22Rv1 (cell line): ENCODE measurements at regions not wholly inside any gene's neighbourhood (a gene's known extent, or its start where the extent isn't known, plus 50 kb on each side); places are given as distances from the start of the nearest gene placed in this dataset.

ENCODE experiments used
- H3K27ac ChIP-seq: fragments of 450-650 bp; 2 replicates; pipeline ENCODE4 v1.5.1; 2017
- ZFX ChIP-seq: fragments of 450-650 bp; IDR thresholded peaks from 2 replicates; pipeline ENCODE4 v1.6.1; 2017; ENCODE audit warnings: antibody characterized with exemption, borderline replicate concordance
- TF ChIP-seq, protein P1 (sequence below): fragments of 450-650 bp; IDR thresholded peaks from 2 replicates; pipeline ENCODE4 v1.5.1; 2017; ENCODE audit warnings: mild to moderate bottlenecking

DNA sequence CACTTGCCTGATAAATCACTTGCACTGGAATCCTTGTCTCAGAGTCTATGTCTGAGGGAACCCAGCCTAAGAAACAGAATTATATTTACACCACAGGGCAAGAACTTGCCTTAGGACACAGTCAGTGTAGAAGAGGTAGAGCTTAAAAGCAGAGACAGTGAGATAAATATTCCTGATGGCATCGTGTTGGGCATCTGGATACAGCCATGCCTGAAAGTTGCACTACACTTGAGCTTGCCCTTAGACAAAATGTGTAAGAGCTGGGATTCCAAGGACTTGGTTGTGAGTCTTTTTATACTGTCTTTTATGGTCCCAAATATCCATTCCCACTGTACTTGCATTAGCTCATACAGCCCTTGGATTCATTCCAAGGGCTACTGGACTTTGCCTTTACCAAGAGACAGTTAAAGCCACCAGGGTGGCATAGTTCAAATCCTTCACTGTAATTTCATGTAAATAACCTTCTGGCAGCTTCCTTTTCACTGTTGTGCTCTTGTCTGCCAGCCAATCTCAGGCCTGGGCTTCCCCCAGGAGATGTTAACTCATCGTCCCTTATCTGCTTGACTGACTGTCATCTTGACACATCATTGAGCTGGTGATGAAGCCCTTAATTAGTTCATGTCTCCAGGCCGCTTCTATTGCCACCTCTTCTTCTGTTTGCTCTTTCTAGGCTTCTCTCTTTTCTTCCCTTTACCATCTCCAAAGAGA, 577.9 kb upstream of the TBX3 start:
- peak overlapping the region; percentile 17 for H3K27ac ChIP-seq
- TF ChIP-seq ZFX, result no peak
- TF ChIP-seq, protein P1, sequence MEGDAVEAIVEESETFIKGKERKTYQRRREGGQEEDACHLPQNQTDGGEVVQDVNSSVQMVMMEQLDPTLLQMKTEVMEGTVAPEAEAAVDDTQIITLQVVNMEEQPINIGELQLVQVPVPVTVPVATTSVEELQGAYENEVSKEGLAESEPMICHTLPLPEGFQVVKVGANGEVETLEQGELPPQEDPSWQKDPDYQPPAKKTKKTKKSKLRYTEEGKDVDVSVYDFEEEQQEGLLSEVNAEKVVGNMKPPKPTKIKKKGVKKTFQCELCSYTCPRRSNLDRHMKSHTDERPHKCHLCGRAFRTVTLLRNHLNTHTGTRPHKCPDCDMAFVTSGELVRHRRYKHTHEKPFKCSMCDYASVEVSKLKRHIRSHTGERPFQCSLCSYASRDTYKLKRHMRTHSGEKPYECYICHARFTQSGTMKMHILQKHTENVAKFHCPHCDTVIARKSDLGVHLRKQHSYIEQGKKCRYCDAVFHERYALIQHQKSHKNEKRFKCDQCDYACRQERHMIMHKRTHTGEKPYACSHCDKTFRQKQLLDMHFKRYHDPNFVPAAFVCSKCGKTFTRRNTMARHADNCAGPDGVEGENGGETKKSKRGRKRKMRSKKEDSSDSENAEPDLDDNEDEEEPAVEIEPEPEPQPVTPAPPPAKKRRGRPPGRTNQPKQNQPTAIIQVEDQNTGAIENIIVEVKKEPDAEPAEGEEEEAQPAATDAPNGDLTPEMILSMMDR, result no peak

GRCh38 chr12:115260762-115261675, 577.0 kb upstream of the TBX3 start:
- no peak for TF ChIP-seq ZFX
- TF ChIP-seq, protein P1, result no peak
- H3K27ac ChIP-seq, result peak overlapping the region; percentile 17

DNA sequence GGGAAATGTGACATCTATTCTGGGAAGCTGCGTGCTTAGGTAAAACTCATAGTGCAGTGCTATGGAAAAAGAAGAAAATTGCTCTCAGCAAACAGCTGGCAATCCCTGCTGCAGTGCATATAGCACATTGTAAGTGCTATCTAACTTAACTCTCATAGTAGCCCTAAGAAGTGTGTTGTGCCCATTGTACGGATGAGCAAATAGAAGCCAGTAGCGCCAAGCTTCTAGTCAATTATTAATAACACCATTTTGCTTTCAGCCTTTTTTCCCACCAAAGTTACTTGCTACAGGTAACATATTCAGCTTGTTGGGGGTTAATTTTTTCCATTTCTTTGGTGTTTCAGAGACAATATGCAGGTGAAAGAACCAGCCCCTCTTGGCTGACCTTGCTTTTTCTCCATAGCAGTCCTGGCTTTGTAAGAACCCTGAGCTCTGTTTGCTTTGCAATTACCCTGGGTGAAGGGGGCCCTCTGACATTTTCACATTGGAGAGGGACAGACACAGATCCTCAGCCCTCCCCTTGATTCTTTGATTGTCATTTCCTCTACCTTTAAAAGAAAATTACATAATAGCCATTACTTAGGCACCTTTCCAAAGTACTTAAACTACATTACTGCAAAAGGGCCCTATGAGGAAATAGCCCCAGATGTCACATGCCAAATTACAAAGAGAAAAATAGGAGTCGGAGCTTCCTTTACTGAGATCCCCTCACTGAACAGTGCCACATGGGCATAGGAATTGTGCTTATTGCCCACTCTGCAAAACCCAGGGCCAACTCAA, 576.2 kb upstream of the TBX3 start:
- TF ChIP-seq, protein P1, result no peak
- no peak for TF ChIP-seq ZFX
- no peak overlapping the region for H3K27ac ChIP-seq

DNA sequence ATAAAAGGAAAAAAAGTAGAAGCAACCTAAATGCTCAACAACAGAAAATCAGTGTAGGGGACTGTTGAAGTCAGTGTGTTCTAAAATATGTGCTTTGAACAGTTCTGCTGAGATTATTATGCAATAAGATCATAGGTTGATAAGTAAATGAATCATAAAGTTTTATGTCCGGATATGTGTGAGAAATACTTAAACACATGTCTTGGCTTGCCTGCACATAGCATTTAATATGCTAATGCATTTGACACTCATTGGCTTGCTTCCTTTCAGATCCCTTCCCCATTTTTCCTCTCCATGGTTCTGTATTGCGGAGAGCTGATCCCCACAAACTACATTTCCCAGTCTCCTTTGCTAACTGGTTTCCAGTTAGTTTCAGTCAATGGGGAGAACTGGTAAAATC, 573.8 kb upstream of the TBX3 start:
- TF ChIP-seq ZFX, result no peak
- TF ChIP-seq, protein P1, result no peak
- no peak overlapping the region for H3K27ac ChIP-seq

GRCh38 chr12:115255962-115256361, 572.0 kb upstream of the TBX3 start:
- H3K27ac ChIP-seq, result no peak overlapping the region
- TF ChIP-seq ZFX, result no peak
- TF ChIP-seq, protein P1, result no peak

- no peak for TF ChIP-seq ZFX
- TF ChIP-seq, protein P1, result no peak
- no peak overlapping the region for H3K27ac ChIP-seq
These were observed 571.3 kb upstream of the TBX3 start for GRCh38 chr12:115255257-115255656.
